H1 (cell line): ENCODE measurements at regions not wholly inside any gene's neighbourhood (a gene's known extent, or its start where the extent isn't known, plus 50 kb on each side); places are given as distances from the start of the nearest gene placed in this dataset.

Experiments
- CTCF ChIA-PET: fragments of 300-600 bp; sonication (Branson Sonifier 250); formaldehyde crosslinking; loops from one replicate; lab custom pipeline; 2021; ENCODE audit not compliant: partially characterized antibody; lab: Charles Lee
- POLR2A ChIA-PET: fragments of 300-600 bp; sonication (Branson Sonifier 250); formaldehyde crosslinking; loops from one replicate; lab custom pipeline; 2021; ENCODE audit warnings: inconsistent platforms; ENCODE audit not compliant: partially characterized antibody; lab: Charles Lee
- DNase-seq, 2 experiments: peaks; one replicate each; pipeline versions ENCODE4 v3.0.0 to v3.0.0-alpha.2; 2010 to 2022; ENCODE audit warnings: low spot score in 2 of 2, low read depth in 1 of 2, mixed read lengths in 1 of 2
- FAIRE-seq: peaks from 2 replicates; lab custom pipeline; 2011; peaks lifted over from hg19 to GRCh38; lab: Jason Lieb, UNC
- H2AFZ ChIP-seq: 2 replicates; pipeline ENCODE4 v1.8.1; 2012; ENCODE audit warnings: low read length, inconsistent platforms
- H2AK5ac ChIP-seq: 2 replicates; pipeline ENCODE4 v1.6.1; 2013; ENCODE audit warnings: low read depth, low read length
- H2BK120ac ChIP-seq: replicated peaks from 2 replicates; pipeline ENCODE3; 2013; ENCODE audit warnings: low read depth, low read length, inconsistent platforms
- H2BK12ac ChIP-seq: 2 replicates; pipeline ENCODE4 v1.6.1; 2013; ENCODE audit warnings: low read depth, low read length
- H2BK15ac ChIP-seq: 2 replicates; pipeline ENCODE4 v1.6.1; 2013; ENCODE audit warnings: low read length
- H2BK20ac ChIP-seq: 2 replicates; pipeline ENCODE4 v1.6.1; 2013; ENCODE audit warnings: low read length
- H2BK5ac ChIP-seq: 2 replicates; pipeline ENCODE4 v1.6.1; 2013; ENCODE audit warnings: low read depth, low read length
- H3K14ac ChIP-seq: 2 replicates; pipeline ENCODE4 v1.6.1; 2013; ENCODE audit warnings: inconsistent platforms; ENCODE audit not compliant: insufficient read length
- H3K18ac ChIP-seq: 2 replicates; pipeline ENCODE4 v1.6.1; 2013; ENCODE audit warnings: low read length; ENCODE audit errors: extremely low read depth
- H3K23ac ChIP-seq: 2 replicates; pipeline ENCODE4 v1.6.1; 2013; ENCODE audit warnings: inconsistent platforms; ENCODE audit not compliant: insufficient read length
- H3K23me2 ChIP-seq: 2 replicates; pipeline ENCODE4 v1.6.1; 2013; ENCODE audit warnings: low read depth, low read length
- H3K27ac ChIP-seq: 2 replicates; pipeline ENCODE4 v1.6.1; 2011; ENCODE audit warnings: low read depth, low read length, inconsistent platforms
- H3K27me3 ChIP-seq, 4 experiments: replicated peaks in 1 of 4; 1 replicate in 1 of 4; 2 replicates in 3 of 4; pipeline versions ENCODE4 v1.6.1 to v1.8.1; 2011 to 2013; ENCODE audit warnings: low read length in 3 of 4, mild to moderate bottlenecking in 3 of 4, inconsistent platforms in 2 of 4, mixed read lengths in 2 of 4, moderate library complexity in 1 of 4; ENCODE audit not compliant: control insufficient read depth in 3 of 4, insufficient read depth in 3 of 4; ENCODE audit errors: extremely low read depth in 1 of 4
- H3K36me3 ChIP-seq, 4 experiments: 2 replicates each; pipeline versions ENCODE4 v1.6.1 to v1.8.1; 2011 to 2013; ENCODE audit warnings: mild to moderate bottlenecking in 4 of 4, low read length in 3 of 4, moderate library complexity in 2 of 4, control low read depth in 1 of 4, inconsistent platforms in 1 of 4; ENCODE audit not compliant: insufficient read depth in 4 of 4, control insufficient read depth in 2 of 4
- H3K4ac ChIP-seq: replicated peaks from 2 replicates; pipeline ENCODE3; 2013; ENCODE audit warnings: low read length, low read depth, mixed read lengths, inconsistent platforms; ENCODE audit not compliant: insufficient read length
- H3K4me1 ChIP-seq, 4 experiments: replicated peaks in 1 of 4; 1 replicate in 1 of 4; 2 replicates in 3 of 4; pipeline versions ENCODE4 v1.6.1 to v1.8.1; 2011 to 2013; ENCODE audit warnings: low read length in 3 of 4, inconsistent platforms in 2 of 4, mixed read lengths in 1 of 4; ENCODE audit not compliant: insufficient read depth in 4 of 4, control insufficient read depth in 3 of 4
- H3K4me2 ChIP-seq, 2 experiments: 2 replicates each; pipeline versions ENCODE4 v1.6.1 to v1.8.1; 2011 to 2013; ENCODE audit warnings: low read depth in 2 of 2, low read length in 2 of 2, control low read depth in 1 of 2, inconsistent platforms in 1 of 2, mild to moderate bottlenecking in 1 of 2; ENCODE audit not compliant: insufficient read depth in 1 of 2
- H3K4me3 ChIP-seq, 4 experiments: fragments of 200-600, 300-600 bp in 1 of 4; sonication (generic), shearing (Covaris generic), sonication (Bioruptor Twin) in 1 of 4; 2 replicates each; pipeline versions ENCODE4 v1.5.1 to v1.8.1; 2011 to 2016; ENCODE audit warnings: low read length in 4 of 4, low read depth in 3 of 4, control low read depth in 2 of 4, inconsistent platforms in 2 of 4, mild to moderate bottlenecking in 2 of 4, mixed read lengths in 1 of 4, moderate library complexity in 1 of 4; ENCODE audit not compliant: insufficient read depth in 2 of 4; ENCODE audit errors: extremely low read depth in 1 of 4
- H3K56ac ChIP-seq: replicated peaks from 2 replicates; pipeline ENCODE3; 2013; ENCODE audit warnings: low read depth, mild to moderate bottlenecking, mixed read lengths, low read length, inconsistent platforms; ENCODE audit not compliant: insufficient read length
- H3K79me1 ChIP-seq: 2 replicates; pipeline ENCODE4 v1.6.1; 2013; ENCODE audit warnings: low read depth, low read length, control low read depth
- H3K79me2 ChIP-seq, 2 experiments: 2 replicates each; pipeline versions ENCODE4 v1.6.1 to v1.8.1; 2012 to 2013; ENCODE audit warnings: low read length in 2 of 2, mild to moderate bottlenecking in 2 of 2, inconsistent platforms in 1 of 2; ENCODE audit not compliant: insufficient read depth in 2 of 2, control insufficient read depth in 1 of 2
- H3K9ac ChIP-seq, 4 experiments: replicated peaks in 1 of 4; 1 replicate in 1 of 4; 2 replicates in 3 of 4; pipeline versions ENCODE4 v1.6.1 to v1.8.1; 2011 to 2013; ENCODE audit warnings: low read depth in 3 of 4, low read length in 3 of 4, control low read depth in 2 of 4, mild to moderate bottlenecking in 2 of 4, moderate library complexity in 2 of 4, inconsistent platforms in 1 of 4; ENCODE audit errors: extremely low read depth in 1 of 4
- H3K9me3 ChIP-seq, 2 experiments: 2 replicates each; pipeline versions ENCODE4 v1.6.1 to v1.8.1; 2012 to 2013; ENCODE audit warnings: mild to moderate bottlenecking in 2 of 2, moderate library complexity in 2 of 2, control low read depth in 1 of 2, inconsistent platforms in 1 of 2, low read depth in 1 of 2, low read length in 1 of 2, mixed read lengths in 1 of 2; ENCODE audit not compliant: insufficient read depth in 2 of 2
- H4K20me1 ChIP-seq, 2 experiments: replicated peaks in 1 of 2; 2 replicates each; pipeline versions ENCODE3 to v1.8.1; 2011 to 2013; ENCODE audit warnings: inconsistent platforms in 2 of 2, low read length in 2 of 2, mild to moderate bottlenecking in 1 of 2; ENCODE audit not compliant: insufficient read depth in 2 of 2, control insufficient read depth in 1 of 2
- H4K5ac ChIP-seq: 2 replicates; pipeline ENCODE4 v1.6.1; 2013; ENCODE audit warnings: low read length, low read depth, mixed read lengths, inconsistent platforms; ENCODE audit not compliant: insufficient read length
- H4K8ac ChIP-seq: 2 replicates; pipeline ENCODE4 v1.8.0; 2013; ENCODE audit warnings: mild to moderate bottlenecking, moderate library complexity, low read length, inconsistent platforms; ENCODE audit not compliant: insufficient read depth; ENCODE audit errors: extremely low read depth
- H4K91ac ChIP-seq: replicated peaks from 2 replicates; pipeline ENCODE3; 2013; ENCODE audit warnings: low read length, mixed read lengths, inconsistent platforms; ENCODE audit not compliant: insufficient read length
- CBX8 ChIP-seq: fragments of 300-800, 300-1000 bp; sonication (generic); IDR thresholded peaks from 2 replicates; pipeline ENCODE4 v1.7.1; 2016; ENCODE audit warnings: low read depth, low read length, borderline replicate concordance
- CTBP2 ChIP-seq: IDR thresholded peaks from 2 replicates; pipeline ENCODE4 v1.7.0; 2011; ENCODE audit warnings: borderline replicate concordance, mild to moderate bottlenecking, moderate library complexity, mixed read lengths, low read length; ENCODE audit not compliant: insufficient read depth, insufficient read length
- EZH2 ChIP-seq: fragments of 200-600 bp; sonication (generic); IDR thresholded peaks from 2 replicates; pipeline ENCODE4 v1.7.1; 2012; ENCODE audit warnings: low read depth, mild to moderate bottlenecking, moderate library complexity, low read length, inconsistent platforms; ENCODE audit not compliant: severe bottlenecking
- GABPA ChIP-seq: IDR thresholded peaks from 2 replicates; pipeline ENCODE4 v1.6.1; 2011; ENCODE audit warnings: mild to moderate bottlenecking, low read length, moderate library complexity, borderline replicate concordance; ENCODE audit not compliant: insufficient read depth
- PHF8 ChIP-seq: fragments of 200-600 bp; sonication (generic); conservative IDR thresholded peaks from 2 replicates; pipeline ENCODE4 v1.7.1; 2012; ENCODE audit warnings: low read depth, mild to moderate bottlenecking, inconsistent platforms, low read length, moderate library complexity
- POLR2A ChIP-seq, 2 experiments: IDR thresholded peaks; 1 replicate in 1 of 2; 2 replicates in 1 of 2; pipeline ENCODE4 v1.6.1; 2011; ENCODE audit warnings: low read depth in 2 of 2, low read length in 2 of 2, mild to moderate bottlenecking in 2 of 2; ENCODE audit errors: control extremely low read depth in 1 of 2
- SAP30 ChIP-seq: fragments of 300-600 bp; sonication (generic); IDR thresholded peaks from 2 replicates; pipeline ENCODE4 v1.7.1; 2012; ENCODE audit warnings: low read length, moderate library complexity, mild to moderate bottlenecking, inconsistent platforms; ENCODE audit not compliant: insufficient read depth, insufficient replicate concordance
- YY1 ChIP-seq: IDR thresholded peaks from 2 replicates; pipeline ENCODE4 v1.6.1; 2011; ENCODE audit warnings: low read depth, mild to moderate bottlenecking, low read length
- WGBS, 2 experiments: shearing (Covaris generic) in 1 of 2; methylation state at CpG; one replicate each; pipeline versions ENCODE4 v1.1.6 to v1.1.7; 2013 to 2015; ENCODE audit warnings: low lambda C conversion rate in 2 of 2, mixed read lengths in 2 of 2, inconsistent platforms in 1 of 2, low coverage in 1 of 2, missing lambda C conversion rate in 1 of 2; ENCODE audit not compliant: insufficient replicate concordance in 2 of 2, insufficient coverage in 1 of 2, insufficient read length in 1 of 2; ENCODE audit errors: extremely low coverage in 1 of 2, missing lambda C conversion rate in 1 of 2; 5-methylcytosine and 5-hydroxymethylcytosine counted together
- TF ChIP-seq, protein P1 (sequence below): IDR thresholded peaks from 2 replicates; pipeline ENCODE4 v1.6.1; 2011; ENCODE audit warnings: low read length, improper control_type of control experiment

DNA sequence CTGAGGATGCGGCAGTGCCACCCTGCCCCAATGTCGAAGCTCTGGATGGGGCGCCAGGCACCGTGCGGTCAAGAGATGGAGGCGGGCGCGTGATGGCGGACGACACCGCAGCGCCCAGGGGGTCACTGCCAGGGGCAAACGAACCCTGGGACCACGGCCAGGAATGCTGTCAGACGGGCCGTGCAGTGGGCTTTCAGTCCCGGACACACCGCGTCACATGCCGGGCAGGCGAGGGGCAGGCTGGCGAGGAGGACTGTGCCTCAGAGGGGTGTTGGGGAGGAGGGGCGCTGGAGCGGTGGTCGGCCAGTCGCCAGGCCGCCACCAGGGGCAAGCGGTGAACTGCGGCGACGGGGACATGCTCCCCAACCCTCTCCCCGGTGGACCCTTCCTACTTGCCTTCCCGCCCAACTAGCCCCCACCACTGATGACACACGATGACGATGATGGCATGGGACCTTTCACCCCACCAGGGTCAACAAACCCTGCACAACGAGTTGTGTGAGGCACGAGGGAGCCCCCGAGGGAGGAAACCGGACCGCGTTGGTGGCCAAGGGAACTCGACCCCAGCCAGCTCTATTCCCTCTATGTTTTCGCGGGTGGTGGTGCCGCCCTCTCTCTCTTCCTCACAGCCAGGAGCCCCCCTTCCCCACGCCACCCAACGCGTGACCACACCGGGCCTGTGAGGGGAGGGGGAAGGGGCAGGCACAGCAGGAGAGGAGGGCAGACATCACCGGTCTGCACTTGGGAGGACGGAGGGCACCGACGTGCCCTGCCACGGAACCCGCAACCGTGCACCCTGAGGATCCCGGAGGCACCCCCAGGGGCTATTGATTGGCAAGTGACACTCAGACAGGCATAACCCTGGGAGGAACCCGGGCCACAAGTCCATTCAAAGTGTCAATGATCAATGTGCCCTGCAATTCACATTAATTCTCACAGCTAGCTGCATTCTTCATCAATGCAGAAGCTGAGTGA, 1960.9 kb upstream of the DEFB115 start:
- H2AFZ ChIP-seq, result no peak overlapping the region
- no peaks in the 10 kb centered on the region for H3K79me2 ChIP-seq
- H4K5ac ChIP-seq, result no peak overlapping the region
- ChIA-PET POLR2A (no interaction called here), CTCF (no interaction called here)
- no peak overlapping the region for H2BK20ac ChIP-seq
- no peak overlapping the region for H4K91ac ChIP-seq
- FAIRE-seq (no peak), DNase-seq (no peak)
- no peak overlapping the region for H3K27ac ChIP-seq
- H4K8ac ChIP-seq, result no peak overlapping the region
- H3K14ac ChIP-seq, result no peak overlapping the region
- H3K4me1 ChIP-seq, result no peaks in the 10 kb centered on the region
- no peak overlapping the region for H2BK15ac ChIP-seq
- no peak overlapping the region for H3K4ac ChIP-seq
- H3K23me2 ChIP-seq, result no peaks in the 10 kb centered on the region
- no peak overlapping the region for H3K56ac ChIP-seq
- H3K4me3 ChIP-seq, result no peak overlapping the region
- 80% methylated on average over 45 of the region's 58 CpGs; no CpG with 5 or more reads in 1 of the 2 experiments for WGBS, 2 experiments
- H2BK120ac ChIP-seq, result no peak overlapping the region
- H2AK5ac ChIP-seq, result no peak overlapping the region
- no peak overlapping the region for H2BK12ac ChIP-seq
- H3K9me3 ChIP-seq, result peaks cover 37 to 59% of the 10 kb centered on the region in 2 experiments
- no peaks in the 10 kb centered on the region for H4K20me1 ChIP-seq
- no peaks in the 10 kb centered on the region for H3K79me1 ChIP-seq
- H3K27me3 ChIP-seq, result no peaks in the 10 kb centered on the region
- no peak overlapping the region for H2BK5ac ChIP-seq
- no peak overlapping the region for H3K4me2 ChIP-seq
- no peak overlapping the region for H3K9ac ChIP-seq
- no peak overlapping the region for H3K23ac ChIP-seq
- no peak overlapping the region for H3K18ac ChIP-seq
- peaks cover 0 to 8% (median 0%) of the 10 kb centered on the region in 4 experiments; a peak in 1 of 8 replicates for H3K36me3 ChIP-seq
- TF ChIP-seq CBX8 (no peak), GABPA (no peak), YY1 (no peak), POLR2A (IDR thresholded peaks at IDR 0.05; ENCODE audit: control extremely low read depth in 1 of 2, low read depth in 2 of 2, low read length in 2 of 2) (no peak), CTBP2 (no peak), EZH2 (no peak), SAP30 (no peak), PHF8 (no peak)
- TF ChIP-seq, protein P1, sequence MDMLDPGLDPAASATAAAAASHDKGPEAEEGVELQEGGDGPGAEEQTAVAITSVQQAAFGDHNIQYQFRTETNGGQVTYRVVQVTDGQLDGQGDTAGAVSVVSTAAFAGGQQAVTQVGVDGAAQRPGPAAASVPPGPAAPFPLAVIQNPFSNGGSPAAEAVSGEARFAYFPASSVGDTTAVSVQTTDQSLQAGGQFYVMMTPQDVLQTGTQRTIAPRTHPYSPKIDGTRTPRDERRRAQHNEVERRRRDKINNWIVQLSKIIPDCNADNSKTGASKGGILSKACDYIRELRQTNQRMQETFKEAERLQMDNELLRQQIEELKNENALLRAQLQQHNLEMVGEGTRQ, result no peak
